HL-60 (cell line): ENCODE measurements at regions not wholly inside any gene's neighbourhood (a gene's known extent, or its start where the extent isn't known, plus 50 kb on each side); places are given as distances from the start of the nearest gene placed in this dataset.

Experiments
- CTCF ChIP-seq: IDR thresholded peaks from one replicate; pipeline ENCODE4 v1.5.1; 2011; ENCODE audit warnings: low read length, control low read depth, inconsistent platforms; ENCODE audit not compliant: insufficient read depth
- GABPA ChIP-seq: IDR thresholded peaks from 2 replicates; pipeline ENCODE4 v1.6.1; 2012; ENCODE audit warnings: low read depth
- POLR2AphosphoS5 ChIP-seq: IDR thresholded peaks from 2 replicates; pipeline ENCODE4 v1.6.1; 2012; ENCODE audit warnings: low read depth
- REST ChIP-seq: IDR thresholded peaks from 2 replicates; pipeline ENCODE4 v1.6.1; 2012; ENCODE audit warnings: low read depth; ENCODE audit not compliant: insufficient replicate concordance
- SPI1 ChIP-seq: IDR thresholded peaks from 2 replicates; pipeline ENCODE4 v1.6.1; 2012; ENCODE audit warnings: low read depth, mild to moderate bottlenecking, borderline replicate concordance

- TF ChIP-seq POLR2AphosphoS5 (no peak), CTCF (no peak), GABPA (no peak), SPI1 (no peak), REST (no peak)
These were observed 108.1 kb downstream of the TRMT11 start for GRCh38 chr6:126094411-126094810.
